MM.1S (cell line): ENCODE measurements at regions not wholly inside any gene's neighbourhood (a gene's known extent, or its start where the extent isn't known, plus 50 kb on each side); places are given as distances from the start of the nearest gene placed in this dataset.

Experiments used
- EZH2 ChIP-seq: fragments of 300-600 bp; sonication (generic); optimal IDR thresholded peaks from 2 replicates; pipeline ENCODE3; 2017; ENCODE audit warnings: low read depth, mild to moderate bottlenecking, antibody characterized with exemption, low read length, mixed read lengths
- EZH2phosphoT487 ChIP-seq: fragments of 300-600 bp; sonication (generic); IDR thresholded peaks from 2 replicates; pipeline ENCODE4 v1.6.1; 2018; ENCODE audit warnings: antibody characterized with exemption, low read length
- TF ChIP-seq, protein P1 (sequence below): fragments of 300-600 bp; sonication (generic); IDR thresholded peaks from 2 replicates; pipeline ENCODE4 v1.5.1; 2016; ENCODE audit warnings: antibody characterized with exemption, low read length, mixed read lengths

DNA sequence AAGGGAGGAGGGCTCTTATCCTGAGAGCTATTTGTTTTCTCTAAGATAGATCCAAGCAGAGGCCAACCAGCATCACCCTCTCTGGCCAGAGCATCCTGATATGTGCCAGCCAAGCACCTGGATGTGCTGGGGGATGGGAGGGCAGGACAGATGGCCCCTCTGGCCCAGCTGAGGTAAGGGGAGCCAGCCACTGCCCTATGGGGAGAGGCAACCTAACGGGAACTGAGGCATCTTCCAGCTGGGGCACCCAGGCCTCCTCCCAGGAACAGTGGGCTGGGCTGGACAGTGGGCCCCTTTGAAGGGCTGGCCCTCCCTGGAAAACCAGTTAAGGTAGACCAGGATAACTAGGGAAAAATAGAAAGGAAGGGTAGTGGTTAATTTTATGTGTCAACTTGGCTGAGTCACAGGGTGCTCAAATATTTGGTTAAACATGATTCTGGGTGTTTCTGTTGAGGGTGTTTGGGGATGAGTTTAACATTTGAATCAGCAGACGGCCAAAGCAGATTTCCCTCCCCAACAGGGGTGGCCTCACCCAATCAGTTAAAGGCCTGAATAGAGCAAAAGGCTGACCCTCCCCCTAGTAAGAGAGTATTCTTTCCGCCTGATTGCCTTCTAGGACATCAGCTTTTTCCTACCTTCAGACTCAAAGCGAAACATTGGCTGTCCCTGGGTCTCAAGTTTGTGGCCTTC, 595.1 kb downstream of the BUD13 start:
- TF ChIP-seq, protein P1, sequence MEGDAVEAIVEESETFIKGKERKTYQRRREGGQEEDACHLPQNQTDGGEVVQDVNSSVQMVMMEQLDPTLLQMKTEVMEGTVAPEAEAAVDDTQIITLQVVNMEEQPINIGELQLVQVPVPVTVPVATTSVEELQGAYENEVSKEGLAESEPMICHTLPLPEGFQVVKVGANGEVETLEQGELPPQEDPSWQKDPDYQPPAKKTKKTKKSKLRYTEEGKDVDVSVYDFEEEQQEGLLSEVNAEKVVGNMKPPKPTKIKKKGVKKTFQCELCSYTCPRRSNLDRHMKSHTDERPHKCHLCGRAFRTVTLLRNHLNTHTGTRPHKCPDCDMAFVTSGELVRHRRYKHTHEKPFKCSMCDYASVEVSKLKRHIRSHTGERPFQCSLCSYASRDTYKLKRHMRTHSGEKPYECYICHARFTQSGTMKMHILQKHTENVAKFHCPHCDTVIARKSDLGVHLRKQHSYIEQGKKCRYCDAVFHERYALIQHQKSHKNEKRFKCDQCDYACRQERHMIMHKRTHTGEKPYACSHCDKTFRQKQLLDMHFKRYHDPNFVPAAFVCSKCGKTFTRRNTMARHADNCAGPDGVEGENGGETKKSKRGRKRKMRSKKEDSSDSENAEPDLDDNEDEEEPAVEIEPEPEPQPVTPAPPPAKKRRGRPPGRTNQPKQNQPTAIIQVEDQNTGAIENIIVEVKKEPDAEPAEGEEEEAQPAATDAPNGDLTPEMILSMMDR = no peak
- TF ChIP-seq EZH2 (no peak), EZH2phosphoT487 (no peak)
